WTC11 (cell line): ENCODE measurements at regions not wholly inside any gene's neighbourhood (a gene's known extent, or its start where the extent isn't known, plus 50 kb on each side); places are given as distances from the start of the nearest gene placed in this dataset.

Experiments
- ATF1 ChIP-seq: sonication (generic); formaldehyde crosslinking; IDR thresholded peaks from 2 replicates; pipeline ENCODE4 v1.8.1; 2023; ENCODE audit warnings: mild to moderate bottlenecking, moderate library complexity, missing genetic modification reagents
- ATF3 ChIP-seq: sonication (generic); formaldehyde crosslinking; conservative IDR thresholded peaks from 2 replicates; pipeline ENCODE4 v1.8.1; 2022; ENCODE audit warnings: mild to moderate bottlenecking, missing genetic modification reagents
- CTCF ChIP-seq: fragments of 200-600 bp; IDR thresholded peaks from 2 replicates; pipeline ENCODE4 v1.8.0; 2022; ENCODE audit warnings: antibody characterized with exemption
- HMGA2 ChIP-seq: fragments of 250-450 bp; sonication (Bioruptor Pico); IDR thresholded peaks from 2 replicates; pipeline ENCODE4 v1.4.0; 2021; ENCODE audit warnings: mild to moderate bottlenecking, moderate library complexity
- MXD4 ChIP-seq: fragments of 250-450 bp; sonication (Bioruptor Pico); IDR thresholded peaks from 2 replicates; pipeline ENCODE4 v1.8.0; 2021; ENCODE audit warnings: mild to moderate bottlenecking, moderate library complexity, borderline replicate concordance
- RELA ChIP-seq: sonication (generic); formaldehyde crosslinking; IDR thresholded peaks from 2 replicates; pipeline ENCODE4 v1.8.1; 2022; ENCODE audit warnings: missing genetic modification reagents, mild to moderate bottlenecking, borderline replicate concordance
- SP1 ChIP-seq: sonication (generic); formaldehyde crosslinking; conservative IDR thresholded peaks from 2 replicates; pipeline ENCODE4 v1.8.1; 2022; ENCODE audit warnings: missing genetic modification reagents
- ZNF121 ChIP-seq: sonication (generic); formaldehyde crosslinking; IDR thresholded peaks from 2 replicates; pipeline ENCODE4 v1.8.0; 2023; ENCODE audit warnings: missing genetic modification reagents

- TF ChIP-seq CTCF, result no peak
- TF ChIP-seq ATF1, result no peak
- no peak for TF ChIP-seq MXD4
- no peak for TF ChIP-seq HMGA2 (CRISPR knock-in tag)
- TF ChIP-seq SP1, result no peak
- no peak for TF ChIP-seq ZNF121 (CRISPR knock-in tag)
- TF ChIP-seq ATF3, result no peak
- no peak for TF ChIP-seq RELA
Measured at GRCh38 chr3:31349001-31349748, 183.6 kb upstream of the STT3B start.
